Raji (cell line): ENCODE measurements at regions not wholly inside any gene's neighbourhood (a gene's known extent, or its start where the extent isn't known, plus 50 kb on each side); places are given as distances from the start of the nearest gene placed in this dataset.

ENCODE experiments used
- POLR2A ChIP-seq: IDR thresholded peaks from 2 replicates; pipeline ENCODE4 v1.6.1; 2011; ENCODE audit warnings: low read depth, low read length, control low read depth; ENCODE audit not compliant: insufficient read depth

GRCh38 chr14:21725250-21725649 is 51.6 kb upstream of the OR4E1 start:
- TF ChIP-seq POLR2A: no peak

GRCh38 chr14:21724090-21724973 is 50.7 kb upstream of the OR4E1 start:
- TF ChIP-seq POLR2A: no peak

- no peak for TF ChIP-seq POLR2A
Measured at GRCh38 chr14:21723431-21724045, 49.9 kb upstream of the OR4E1 start.
